ENCODE measurements at regions not wholly inside any gene's neighbourhood (a gene's known extent, or its start where the extent isn't known, plus 50 kb on each side); places are given as distances from the start of the nearest gene placed in this dataset.

DNA sequence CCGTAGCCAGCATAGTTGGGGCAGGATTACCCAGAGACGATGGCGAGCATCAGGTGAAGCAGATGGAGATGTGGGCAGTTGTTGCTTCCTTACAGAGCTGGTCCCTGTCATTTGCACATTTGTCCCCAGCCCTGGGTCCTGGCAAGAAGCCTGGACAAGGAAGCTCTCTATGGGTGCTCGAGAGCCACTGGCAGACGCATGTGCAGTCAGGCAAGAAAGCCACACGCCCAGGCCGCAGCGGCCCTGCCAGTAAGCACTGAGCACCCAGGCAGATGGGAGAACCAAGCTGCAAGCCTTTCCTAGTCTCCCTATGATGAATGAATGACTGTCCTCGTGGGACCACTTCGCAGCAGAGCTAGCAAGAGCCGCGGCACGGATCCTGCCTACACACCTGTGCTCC is 182.8 kb downstream of the FOXO1 start:
- intact Hi-C loops (cut with DNase I): loop anchor here in 1 of 10 donors (10.0 kb wide), 1 partner anchor 181 kb away; the partner anchor contains the start of gene FOXO1
- Histone ChIP-seq H3K4me3 (no peak overlapping the region), H3K27me3 (no peaks in the 10 kb centered on the region), H3K36me3 (no peaks in the 10 kb centered on the region), H3K27ac (peak overlapping the region in 3 of 10 donors; percentile 9 to 69 (median 39)), H3K9me3 (no peaks in the 10 kb centered on the region), H3K4me1 (peaks cover 3 to 39% (median 23%) of the 10 kb centered on the region in 9 donors)
- WGBS, 2 donors: 86 to 87% methylated on average over 13 of the region's 13 CpGs
- peak; percentile 44 to 56 for DNase-seq
- TF ChIP-seq, protein P1, sequence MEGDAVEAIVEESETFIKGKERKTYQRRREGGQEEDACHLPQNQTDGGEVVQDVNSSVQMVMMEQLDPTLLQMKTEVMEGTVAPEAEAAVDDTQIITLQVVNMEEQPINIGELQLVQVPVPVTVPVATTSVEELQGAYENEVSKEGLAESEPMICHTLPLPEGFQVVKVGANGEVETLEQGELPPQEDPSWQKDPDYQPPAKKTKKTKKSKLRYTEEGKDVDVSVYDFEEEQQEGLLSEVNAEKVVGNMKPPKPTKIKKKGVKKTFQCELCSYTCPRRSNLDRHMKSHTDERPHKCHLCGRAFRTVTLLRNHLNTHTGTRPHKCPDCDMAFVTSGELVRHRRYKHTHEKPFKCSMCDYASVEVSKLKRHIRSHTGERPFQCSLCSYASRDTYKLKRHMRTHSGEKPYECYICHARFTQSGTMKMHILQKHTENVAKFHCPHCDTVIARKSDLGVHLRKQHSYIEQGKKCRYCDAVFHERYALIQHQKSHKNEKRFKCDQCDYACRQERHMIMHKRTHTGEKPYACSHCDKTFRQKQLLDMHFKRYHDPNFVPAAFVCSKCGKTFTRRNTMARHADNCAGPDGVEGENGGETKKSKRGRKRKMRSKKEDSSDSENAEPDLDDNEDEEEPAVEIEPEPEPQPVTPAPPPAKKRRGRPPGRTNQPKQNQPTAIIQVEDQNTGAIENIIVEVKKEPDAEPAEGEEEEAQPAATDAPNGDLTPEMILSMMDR (IDR thresholded peaks at IDR 0.05): no peak
- peak in 7 of 8 donors; percentile 34 to 86 (median 75) for ATAC-seq

DNA sequence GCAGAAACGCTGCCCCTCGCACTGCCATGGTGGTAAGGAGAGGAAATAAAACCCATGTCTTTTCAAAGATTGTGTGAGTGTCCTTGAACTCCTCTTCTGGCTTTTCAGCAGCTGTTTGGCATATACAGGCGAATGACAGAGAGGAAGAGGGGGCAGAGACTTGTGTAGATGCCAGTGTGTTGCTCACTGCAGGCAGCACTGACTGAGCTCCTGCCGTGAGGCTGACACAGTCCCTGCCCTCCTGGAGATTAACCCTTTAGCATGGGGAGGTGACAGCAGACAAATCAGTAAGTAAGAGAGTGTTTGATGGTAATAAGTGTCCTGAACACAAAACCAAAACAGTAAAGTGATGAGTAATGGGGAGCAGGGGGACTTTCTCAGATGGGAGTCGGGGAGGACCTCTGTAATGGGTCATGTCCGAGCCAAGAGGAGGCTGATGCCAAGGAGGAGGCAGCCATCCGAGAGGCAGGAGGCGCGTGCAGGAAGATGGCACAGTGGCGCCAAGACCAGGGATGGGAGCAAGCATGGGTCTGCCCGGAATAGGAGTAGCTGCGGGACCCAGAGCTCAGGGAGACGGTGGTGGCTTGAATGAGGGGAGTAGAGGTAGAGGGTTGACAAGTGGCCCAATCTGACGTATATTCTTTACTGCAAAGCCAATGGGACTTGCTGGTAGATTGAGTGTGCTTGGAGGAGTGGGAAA is 182.2 kb downstream of the FOXO1 start:
- Histone ChIP-seq H3K27ac (peak overlapping the region in 3 of 10 donors; percentile 9 to 69 (median 39)), H3K4me1 (peaks cover 3 to 33% (median 17%) of the 10 kb centered on the region in 9 donors), H3K4me3 (no peak overlapping the region), H3K27me3 (no peaks in the 10 kb centered on the region), H3K9me3 (no peaks in the 10 kb centered on the region), H3K36me3 (no peaks in the 10 kb centered on the region)
- TF ChIP-seq, protein P1 (IDR thresholded peaks at IDR 0.05): no peak
- 75 to 81% methylated on average over 14 of the region's 14 CpGs for WGBS, 2 donors
- intact Hi-C loops (cut with DNase I): loop anchor here in 2 of 10 donors (2.0 to 10.0 kb wide), 2 partner anchors 25 to 181 kb away; partner anchors contain the start of gene FOXO1 (in 1 of the 2)
- ATAC-seq (peak in 2 of 8 donors; percentile 9 to 34), DNase-seq (no peak)

DNA sequence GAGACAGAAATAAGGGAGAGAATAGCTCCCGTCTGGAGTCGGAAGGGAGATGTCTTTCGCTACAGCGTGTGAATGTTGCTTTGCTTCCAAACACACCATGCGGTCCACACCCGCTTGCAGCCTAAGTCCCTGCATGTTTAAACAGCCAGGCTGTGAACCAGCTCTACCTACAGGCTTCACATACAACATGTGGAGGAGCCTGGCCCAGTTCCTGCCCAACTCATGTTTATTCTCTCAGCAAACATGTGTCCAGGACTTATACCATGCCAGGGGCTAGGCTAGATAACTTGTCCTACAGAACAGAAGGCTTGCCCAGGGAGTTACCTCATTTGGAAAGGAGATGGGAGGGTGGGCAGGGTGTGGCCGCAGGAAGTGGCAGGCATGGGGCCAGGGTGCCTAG is 181.5 kb downstream of the FOXO1 start:
- intact Hi-C loops (cut with DNase I): loop anchor here in 2 of 10 donors (2.0 to 10.0 kb wide), 2 partner anchors 24 to 180 kb away; partner anchors contain the start of gene FOXO1 (in 1 of the 2)
- Histone ChIP-seq H3K4me3 (no peak overlapping the region), H3K27me3 (no peaks in the 10 kb centered on the region), H3K4me1 (peaks cover 3 to 25% (median 13%) of the 10 kb centered on the region in 9 donors), H3K36me3 (no peaks in the 10 kb centered on the region), H3K27ac (peak overlapping the region in 1 of 10 donors; percentile 69), H3K9me3 (no peaks in the 10 kb centered on the region)
- no peak for ATAC-seq
- TF ChIP-seq, protein P1 (IDR thresholded peaks at IDR 0.05): no peak
- no peak for DNase-seq
- 80 to 84% methylated on average over 7 of the region's 7 CpGs for WGBS, 2 donors

DNA sequence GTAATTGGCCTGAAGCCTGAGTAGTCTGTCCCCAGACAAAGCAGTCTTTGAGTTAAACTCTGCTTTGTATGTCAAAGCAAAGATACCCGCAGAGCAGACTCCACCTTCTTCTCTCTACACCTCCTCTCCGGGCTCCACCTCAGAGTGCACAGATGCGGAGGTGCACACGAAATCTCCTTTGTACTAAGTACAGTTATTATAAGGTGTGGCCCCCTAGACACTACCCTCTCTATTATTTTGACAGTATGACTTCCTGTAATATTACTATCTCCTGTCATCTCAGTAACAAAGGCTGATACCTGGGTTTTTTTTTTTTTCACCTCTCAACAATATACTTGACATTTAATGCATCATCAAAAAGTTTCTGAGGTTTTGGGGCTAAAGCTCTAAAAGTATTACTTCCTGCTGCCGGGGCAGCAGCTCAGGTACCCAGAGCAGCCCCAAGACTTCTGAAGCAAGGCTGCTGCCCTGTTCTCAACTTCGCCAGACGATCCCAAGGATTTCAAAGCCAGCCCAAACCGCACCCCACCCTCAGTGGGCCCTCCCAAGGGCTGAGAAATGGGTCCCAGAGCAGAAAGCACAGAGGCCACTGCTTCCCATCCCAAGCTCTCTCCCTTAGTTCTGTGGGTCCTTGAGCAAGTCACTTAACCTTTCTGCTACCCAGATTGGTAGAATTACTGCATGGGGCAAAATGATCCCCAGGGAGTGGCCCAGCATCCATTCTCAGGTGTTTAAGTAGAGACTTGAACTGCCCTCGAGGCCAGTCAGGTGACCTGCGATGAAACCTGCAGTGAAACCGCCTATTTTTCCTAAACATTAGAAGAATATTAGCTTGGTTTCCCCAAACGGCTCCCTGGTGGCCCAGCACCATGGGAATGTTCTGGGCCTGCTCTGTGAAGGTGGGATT is 180.6 kb downstream of the FOXO1 start:
- no peak overlapping the region for H3K4me3 ChIP-seq
- H3K4me1 ChIP-seq: peaks cover 0 to 18% (median 6%) of the 10 kb centered on the region in 9 donors
- ATAC-seq: peak in 1 of 8 donors; percentile 13
- no peak for DNase-seq
- H3K27ac ChIP-seq: peak overlapping the region in 1 of 10 donors; percentile 72
- TF ChIP-seq, protein P1 (IDR thresholded peaks at IDR 0.05): no peak
- intact Hi-C loops (cut with DNase I): loop anchor here in 2 of 10 donors (2.0 to 10.0 kb wide), 2 partner anchors 23 to 179 kb away; partner anchors contain the start of gene FOXO1 (in 1 of the 2)
- no peaks in the 10 kb centered on the region for H3K27me3 ChIP-seq
- H3K9me3 ChIP-seq: no peaks in the 10 kb centered on the region
- WGBS, 2 donors: 87 to 90% methylated on average over 12 of the region's 12 CpGs
- H3K36me3 ChIP-seq: no peaks in the 10 kb centered on the region

Measured in heart right ventricle (tissue), 16 donors.